ENCODE measurements at regions not wholly inside any gene's neighbourhood (a gene's known extent, or its start where the extent isn't known, plus 50 kb on each side); places are given as distances from the start of the nearest gene placed in this dataset.

DNA sequence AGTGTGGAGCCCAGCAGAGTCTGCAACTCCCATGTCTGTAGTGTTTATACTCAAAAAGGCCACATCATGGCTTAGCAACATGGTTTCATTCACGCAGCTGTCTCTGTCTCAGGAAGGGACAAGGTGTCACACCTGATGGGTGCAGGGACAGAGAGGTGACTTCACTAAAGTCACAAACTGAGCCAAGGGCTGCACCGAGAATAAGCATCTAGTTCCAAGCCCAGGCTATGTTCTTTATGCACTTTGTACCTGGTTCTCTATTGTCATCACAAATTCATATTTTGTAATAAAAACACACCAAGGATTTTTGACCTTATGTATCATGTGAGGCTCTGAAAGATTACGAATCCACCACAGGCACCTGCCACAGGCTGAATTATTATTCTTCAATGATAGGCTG is 64.9 kb upstream of the STK32A start:
- DNase-seq: peak; percentile 79

- peak; percentile 96 for DNase-seq
Measured at GRCh38 chr5:147170603-147171002, 64.2 kb upstream of the STK32A start.

- no peak for DNase-seq
Measured at GRCh38 chr5:147174671-147175265, 60.1 kb upstream of the STK32A start.

GRCh38 chr5:147175516-147176097 is 59.2 kb upstream of the STK32A start:
- DNase-seq: peak; percentile 73

GRCh38 chr5:147176422-147176821 is 58.4 kb upstream of the STK32A start:
- peak; percentile 11 for DNase-seq

GRCh38 chr5:147177125-147177840 is 57.5 kb upstream of the STK32A start:
- DNase-seq: no peak

GRCh38 chr5:147179562-147180147 is 55.2 kb upstream of the STK32A start:
- no peak for DNase-seq

DNA sequence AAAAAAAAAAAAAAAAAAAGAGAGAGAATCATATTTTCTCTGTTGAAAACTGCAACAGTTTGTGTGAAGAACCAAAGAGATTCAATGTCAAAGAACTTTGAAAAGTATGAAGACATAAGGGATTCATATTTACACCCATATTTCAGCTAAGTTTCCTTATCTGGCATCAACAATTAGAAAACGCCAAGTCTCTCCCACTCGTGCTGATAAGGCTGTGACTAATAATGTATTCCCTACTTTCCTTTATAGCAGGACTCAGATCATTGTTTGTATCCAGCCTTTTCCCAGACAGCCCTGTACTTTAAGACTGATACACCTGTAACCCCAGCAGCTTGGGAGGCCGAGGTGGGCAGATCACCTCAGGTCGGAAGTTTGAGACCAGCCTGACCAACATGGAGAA is 54.1 kb upstream of the STK32A start:
- no peak for DNase-seq
